ENCODE measurements at regions not wholly inside any gene's neighbourhood (a gene's known extent, or its start where the extent isn't known, plus 50 kb on each side); places are given as distances from the start of the nearest gene placed in this dataset.

DNA sequence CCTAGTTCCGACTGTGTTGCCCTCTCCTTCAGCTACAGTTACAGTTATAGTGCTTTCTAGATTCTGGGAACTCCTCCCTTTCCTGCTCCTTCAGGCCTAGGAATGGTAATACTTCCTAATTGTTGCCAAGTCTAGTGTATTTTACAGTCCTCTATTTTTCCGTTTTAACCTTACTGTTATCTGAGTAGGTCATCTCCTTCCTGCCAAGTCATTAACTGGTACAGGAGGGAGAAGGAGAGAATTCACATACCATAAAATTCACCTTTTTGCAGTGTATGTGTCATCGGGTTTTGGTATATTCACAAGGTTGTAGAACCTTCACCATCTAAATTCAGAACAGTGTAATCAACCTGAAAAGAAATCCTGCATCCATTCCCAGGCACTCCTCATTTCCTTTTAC is 335.4 kb upstream of the MEF2C start:
- TF ChIP-seq, protein P1, sequence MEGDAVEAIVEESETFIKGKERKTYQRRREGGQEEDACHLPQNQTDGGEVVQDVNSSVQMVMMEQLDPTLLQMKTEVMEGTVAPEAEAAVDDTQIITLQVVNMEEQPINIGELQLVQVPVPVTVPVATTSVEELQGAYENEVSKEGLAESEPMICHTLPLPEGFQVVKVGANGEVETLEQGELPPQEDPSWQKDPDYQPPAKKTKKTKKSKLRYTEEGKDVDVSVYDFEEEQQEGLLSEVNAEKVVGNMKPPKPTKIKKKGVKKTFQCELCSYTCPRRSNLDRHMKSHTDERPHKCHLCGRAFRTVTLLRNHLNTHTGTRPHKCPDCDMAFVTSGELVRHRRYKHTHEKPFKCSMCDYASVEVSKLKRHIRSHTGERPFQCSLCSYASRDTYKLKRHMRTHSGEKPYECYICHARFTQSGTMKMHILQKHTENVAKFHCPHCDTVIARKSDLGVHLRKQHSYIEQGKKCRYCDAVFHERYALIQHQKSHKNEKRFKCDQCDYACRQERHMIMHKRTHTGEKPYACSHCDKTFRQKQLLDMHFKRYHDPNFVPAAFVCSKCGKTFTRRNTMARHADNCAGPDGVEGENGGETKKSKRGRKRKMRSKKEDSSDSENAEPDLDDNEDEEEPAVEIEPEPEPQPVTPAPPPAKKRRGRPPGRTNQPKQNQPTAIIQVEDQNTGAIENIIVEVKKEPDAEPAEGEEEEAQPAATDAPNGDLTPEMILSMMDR (IDR thresholded peaks at IDR 0.05): no peak
- TF ChIP-seq POLR2A (IDR thresholded peaks at IDR 0.05): no peak
